Kidney epithelial cell (primary cell): ENCODE measurements at regions not wholly inside any gene's neighbourhood (a gene's known extent, or its start where the extent isn't known, plus 50 kb on each side); places are given as distances from the start of the nearest gene placed in this dataset.
"Not testable (repeated sequence)": the region's sequence is repeated elsewhere in the genome, so short reads cannot be mapped to it uniquely, and the experiment has no call there.

Experiments used
- DNase-seq: peaks from one replicate; pipeline ENCODE4 v3.0.0-alpha.2; 2010; ENCODE audit warnings: low read depth
- H3K27me3 ChIP-seq: 2 replicates; pipeline ENCODE4 v1.6.0; 2011; ENCODE audit warnings: low read length; ENCODE audit not compliant: control insufficient read depth, insufficient read depth
- H3K36me3 ChIP-seq: 2 replicates; pipeline ENCODE4 v1.5.1; 2011; ENCODE audit warnings: low read length; ENCODE audit not compliant: control insufficient read depth, insufficient read depth
- H3K4me3 ChIP-seq: 2 replicates; pipeline ENCODE4 v1.5.1; 2011; ENCODE audit warnings: low read depth, mild to moderate bottlenecking, control low read depth, low read length
- TF ChIP-seq, protein P1 (sequence below): IDR thresholded peaks from 2 replicates; pipeline ENCODE4 v1.5.1; 2011; ENCODE audit warnings: mild to moderate bottlenecking, moderate library complexity, low read length, control low read depth, inconsistent platforms; ENCODE audit not compliant: insufficient read depth, poor library complexity, severe bottlenecking

GRCh38 chr17:26731005-26731921, 562.7 kb upstream of the WSB1 start:
- Histone ChIP-seq H3K27me3 (no peaks in the 10 kb centered on the region), H3K36me3 (no peaks in the 10 kb centered on the region), H3K4me3 (no peak overlapping the region)
- no peak for DNase-seq
- TF ChIP-seq, protein P1, sequence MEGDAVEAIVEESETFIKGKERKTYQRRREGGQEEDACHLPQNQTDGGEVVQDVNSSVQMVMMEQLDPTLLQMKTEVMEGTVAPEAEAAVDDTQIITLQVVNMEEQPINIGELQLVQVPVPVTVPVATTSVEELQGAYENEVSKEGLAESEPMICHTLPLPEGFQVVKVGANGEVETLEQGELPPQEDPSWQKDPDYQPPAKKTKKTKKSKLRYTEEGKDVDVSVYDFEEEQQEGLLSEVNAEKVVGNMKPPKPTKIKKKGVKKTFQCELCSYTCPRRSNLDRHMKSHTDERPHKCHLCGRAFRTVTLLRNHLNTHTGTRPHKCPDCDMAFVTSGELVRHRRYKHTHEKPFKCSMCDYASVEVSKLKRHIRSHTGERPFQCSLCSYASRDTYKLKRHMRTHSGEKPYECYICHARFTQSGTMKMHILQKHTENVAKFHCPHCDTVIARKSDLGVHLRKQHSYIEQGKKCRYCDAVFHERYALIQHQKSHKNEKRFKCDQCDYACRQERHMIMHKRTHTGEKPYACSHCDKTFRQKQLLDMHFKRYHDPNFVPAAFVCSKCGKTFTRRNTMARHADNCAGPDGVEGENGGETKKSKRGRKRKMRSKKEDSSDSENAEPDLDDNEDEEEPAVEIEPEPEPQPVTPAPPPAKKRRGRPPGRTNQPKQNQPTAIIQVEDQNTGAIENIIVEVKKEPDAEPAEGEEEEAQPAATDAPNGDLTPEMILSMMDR, result no peak

DNA sequence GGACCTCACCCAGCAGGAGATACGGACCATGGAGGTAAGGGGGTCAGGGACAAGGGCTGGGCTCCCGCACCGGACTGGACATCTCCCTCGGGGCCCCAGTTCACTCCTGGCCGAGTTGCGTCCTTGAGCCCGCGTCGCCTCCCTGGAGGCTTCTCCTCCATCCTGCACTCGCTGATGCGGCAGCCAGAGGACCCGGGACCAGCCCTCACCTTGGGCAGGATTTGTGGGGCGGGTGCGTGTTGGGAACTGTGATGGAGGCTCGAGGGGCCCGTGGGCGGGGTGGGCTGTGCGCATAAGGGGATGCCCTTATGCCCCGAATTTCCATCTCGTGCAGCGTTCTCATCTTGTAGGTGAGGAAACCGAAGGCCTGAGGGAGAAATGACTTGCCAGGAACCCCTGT, 562.0 kb upstream of the WSB1 start:
- not testable (repeated sequence) for H3K27me3 ChIP-seq, H3K36me3 ChIP-seq, H3K4me3 ChIP-seq, DNase-seq

DNA sequence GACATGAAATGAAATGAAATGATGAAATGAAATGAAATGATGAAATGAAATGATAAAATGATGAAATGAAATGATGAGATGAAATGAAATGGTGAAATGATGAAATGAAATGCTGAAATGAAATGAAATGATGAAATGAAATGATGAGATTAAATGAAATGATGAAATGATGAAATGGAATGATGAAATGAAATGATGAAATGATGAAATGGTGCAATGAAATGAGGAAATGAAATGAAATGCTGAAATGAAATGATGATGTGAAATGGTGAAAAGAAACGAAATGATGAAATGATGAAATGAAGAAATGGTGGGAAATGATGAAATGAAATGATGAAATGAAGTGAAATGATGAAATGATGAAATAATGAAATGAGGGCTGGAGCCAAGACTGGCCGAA, 559.1 kb upstream of the WSB1 start:
- not testable (repeated sequence) for H3K4me3 ChIP-seq, DNase-seq, H3K36me3 ChIP-seq, H3K27me3 ChIP-seq

GRCh38 chr17:26735977-26736376, 557.9 kb upstream of the WSB1 start:
- not testable (repeated sequence) for DNase-seq, H3K4me3 ChIP-seq, H3K27me3 ChIP-seq, H3K36me3 ChIP-seq

DNA sequence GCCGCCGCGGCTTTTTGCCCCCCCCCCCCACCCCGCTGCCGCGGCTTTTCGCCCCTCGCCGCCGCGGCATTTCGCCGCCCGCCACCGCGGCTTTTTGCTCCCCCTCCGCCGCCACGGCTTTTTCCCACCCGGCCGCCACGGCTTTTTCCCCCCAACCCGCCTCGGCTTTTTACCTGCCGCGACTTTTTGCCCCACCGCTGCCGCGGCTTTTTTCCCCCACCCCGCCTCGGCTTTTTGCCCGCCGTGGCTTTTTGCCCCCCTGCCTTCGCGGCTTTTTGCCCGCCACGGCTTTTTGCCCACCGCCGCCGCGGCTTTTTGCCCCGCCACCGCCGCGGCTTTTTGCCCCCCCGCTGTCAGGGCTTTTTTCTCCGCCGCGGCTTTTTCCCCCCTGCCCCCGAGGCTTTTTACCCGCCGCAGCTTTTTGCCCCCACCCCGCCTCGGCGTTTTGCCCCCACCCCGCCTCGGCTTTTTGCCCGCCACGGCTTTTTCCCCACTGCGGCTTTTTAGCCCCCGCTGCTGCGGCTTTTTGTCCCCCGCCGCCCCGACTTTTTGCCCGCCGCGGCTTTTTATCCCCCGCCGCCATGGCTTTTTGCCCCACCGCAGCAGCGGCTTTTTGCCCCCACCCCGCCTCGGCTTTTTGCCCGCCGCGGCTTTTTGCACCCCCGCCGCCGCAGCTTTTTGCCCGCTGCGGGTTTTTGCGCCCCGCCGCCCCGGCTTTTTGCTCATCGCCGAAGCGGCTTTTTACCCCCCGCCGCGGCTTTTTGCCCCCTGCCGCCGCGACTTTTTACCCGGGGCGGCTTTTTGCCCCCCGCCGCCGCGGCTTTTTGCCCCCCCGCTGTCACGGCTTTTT, 527.8 kb upstream of the WSB1 start:
- Histone ChIP-seq H3K36me3 (no peaks in the 10 kb centered on the region), H3K27me3 (no peaks in the 10 kb centered on the region), H3K4me3 (no peak overlapping the region)
- DNase-seq, result no peak
- TF ChIP-seq, protein P1, result no peak

DNA sequence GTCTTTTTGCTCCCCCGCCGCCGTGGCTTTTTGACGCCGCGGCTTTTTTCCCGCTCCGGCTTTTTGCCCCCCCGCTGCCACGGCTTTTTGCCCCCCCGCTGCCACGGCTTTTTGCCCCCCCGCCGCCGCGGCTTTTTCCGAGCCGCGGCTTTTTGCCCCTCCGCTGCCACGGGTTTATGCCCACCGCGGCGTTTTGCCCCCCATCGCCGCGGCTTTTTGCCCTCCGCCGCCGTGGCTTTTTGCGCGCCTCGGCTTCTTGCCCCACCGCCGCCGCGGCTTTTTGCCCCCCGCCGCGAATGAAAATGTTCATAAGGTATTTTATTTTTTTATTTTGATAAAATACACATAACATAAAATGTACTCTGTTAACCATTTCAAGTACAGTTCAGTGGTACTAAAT, 527.2 kb upstream of the WSB1 start:
- DNase-seq, result no peak
- Histone ChIP-seq H3K4me3 (no peak overlapping the region), H3K36me3 (no peaks in the 10 kb centered on the region), H3K27me3 (no peaks in the 10 kb centered on the region)
- TF ChIP-seq, protein P1, result no peak
